ENCODE measurements at regions not wholly inside any gene's neighbourhood (a gene's known extent, or its start where the extent isn't known, plus 50 kb on each side); places are given as distances from the start of the nearest gene placed in this dataset.

GRCh38 chrX:78437621-78438020, 110.2 kb upstream of the CYSLTR1 start:
- Histone ChIP-seq H3K9me3 (ENCODE audit: control insufficient read depth, low read length) (no peaks in the 10 kb centered on the region), H3K4me3 (ENCODE audit: low read length in 2 of 2) (no peak overlapping the region), H3K27me3 (ENCODE audit: control insufficient read depth in 1 of 2, insufficient read depth in 2 of 2, low read length in 1 of 2) (no peaks in the 10 kb centered on the region), H3K4me1 (ENCODE audit: control insufficient read depth in 1 of 2, insufficient read depth in 2 of 2, low read length in 2 of 2) (no peaks in the 10 kb centered on the region), H3K36me3 (ENCODE audit: control insufficient read depth in 1 of 2, insufficient read depth in 2 of 2, low read length in 1 of 2) (no peaks in the 10 kb centered on the region), H3K27ac (ENCODE audit: low read depth in 1 of 2, low read length in 2 of 2) (no peak overlapping the region)
- DNase-seq (no peak), ATAC-seq (ENCODE audit: low FRiP score) (no peak)
- 30 to 74% methylated on average over 2 of the region's 2 CpGs for WGBS, 2 donors
- intact Hi-C loops (cut with DNase I) = no loop called here

GRCh38 chrX:78429172-78429571, 101.8 kb upstream of the CYSLTR1 start:
- no peak overlapping the region for H3K4me3 ChIP-seq (ENCODE audit: low read length in 2 of 2)
- no peak overlapping the region for H3K27ac ChIP-seq (ENCODE audit: low read depth in 1 of 2, low read length in 2 of 2)
- intact Hi-C loops (cut with DNase I) = no loop called here
- H3K27me3 ChIP-seq (ENCODE audit: control insufficient read depth in 1 of 2, insufficient read depth in 2 of 2, low read length in 1 of 2) = no peaks in the 10 kb centered on the region
- DNase-seq (no peak), ATAC-seq (ENCODE audit: low FRiP score) (no peak)
- no peaks in the 10 kb centered on the region for H3K4me1 ChIP-seq (ENCODE audit: control insufficient read depth in 1 of 2, insufficient read depth in 2 of 2, low read length in 2 of 2)
- 82 to 90% methylated on average over 3 of the region's 3 CpGs for WGBS, 2 donors
- H3K36me3 ChIP-seq (ENCODE audit: control insufficient read depth in 1 of 2, insufficient read depth in 2 of 2, low read length in 1 of 2) = no peaks in the 10 kb centered on the region
- H3K9me3 ChIP-seq (ENCODE audit: control insufficient read depth, low read length) = no peaks in the 10 kb centered on the region

DNA sequence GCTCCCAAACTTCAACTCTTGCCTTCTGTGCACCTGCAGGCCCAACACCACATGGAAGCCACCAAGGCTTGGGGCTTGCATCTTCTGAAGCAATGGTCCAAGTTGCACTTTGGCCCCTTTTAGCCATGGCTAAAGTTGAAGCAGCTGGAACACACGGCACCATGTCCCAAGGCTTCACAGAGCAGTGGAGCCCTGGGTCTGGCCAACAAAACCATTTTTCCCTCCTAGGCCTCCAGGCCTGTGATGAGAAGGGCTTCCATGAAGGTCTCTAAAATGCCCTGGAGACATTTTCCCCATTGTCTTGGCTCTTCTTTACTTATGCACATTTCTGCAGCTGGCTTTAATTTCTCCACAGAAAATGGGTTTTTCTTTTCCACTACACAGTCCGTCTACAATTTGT, 61.3 kb upstream of the CYSLTR1 start:
- Histone ChIP-seq H3K4me3 (ENCODE audit: low read length in 2 of 2) (no peak overlapping the region), H3K9me3 (ENCODE audit: control insufficient read depth, low read length) (no peaks in the 10 kb centered on the region), H3K27me3 (ENCODE audit: control insufficient read depth in 1 of 2, insufficient read depth in 2 of 2, low read length in 1 of 2) (no peaks in the 10 kb centered on the region), H3K36me3 (ENCODE audit: control insufficient read depth in 1 of 2, insufficient read depth in 2 of 2, low read length in 1 of 2) (no peaks in the 10 kb centered on the region), H3K27ac (ENCODE audit: low read depth in 1 of 2, low read length in 2 of 2) (no peak overlapping the region), H3K4me1 (ENCODE audit: control insufficient read depth in 1 of 2, insufficient read depth in 2 of 2, low read length in 2 of 2) (no peaks in the 10 kb centered on the region)
- intact Hi-C loops (cut with DNase I) = no loop called here
- ATAC-seq (ENCODE audit: low FRiP score) (no peak), DNase-seq (no peak)
- WGBS, 2 donors = 86 to 92% methylated on average over 2 of the region's 2 CpGs

GRCh38 chrX:78387364-78387763, 60.0 kb upstream of the CYSLTR1 start:
- no peak for DNase-seq
- intact Hi-C loops (cut with DNase I) = no loop called here
- Histone ChIP-seq H3K27me3 (ENCODE audit: control insufficient read depth in 1 of 2, insufficient read depth in 2 of 2, low read length in 1 of 2) (no peaks in the 10 kb centered on the region), H3K9me3 (ENCODE audit: control insufficient read depth, low read length) (no peaks in the 10 kb centered on the region), H3K4me3 (ENCODE audit: low read length in 2 of 2) (no peak overlapping the region), H3K36me3 (ENCODE audit: control insufficient read depth in 1 of 2, insufficient read depth in 2 of 2, low read length in 1 of 2) (no peaks in the 10 kb centered on the region), H3K27ac (ENCODE audit: low read depth in 1 of 2, low read length in 2 of 2) (no peak overlapping the region), H3K4me1 (ENCODE audit: control insufficient read depth in 1 of 2, insufficient read depth in 2 of 2, low read length in 2 of 2) (no peaks in the 10 kb centered on the region)
- ATAC-seq (ENCODE audit: low FRiP score) = no peak

DNA sequence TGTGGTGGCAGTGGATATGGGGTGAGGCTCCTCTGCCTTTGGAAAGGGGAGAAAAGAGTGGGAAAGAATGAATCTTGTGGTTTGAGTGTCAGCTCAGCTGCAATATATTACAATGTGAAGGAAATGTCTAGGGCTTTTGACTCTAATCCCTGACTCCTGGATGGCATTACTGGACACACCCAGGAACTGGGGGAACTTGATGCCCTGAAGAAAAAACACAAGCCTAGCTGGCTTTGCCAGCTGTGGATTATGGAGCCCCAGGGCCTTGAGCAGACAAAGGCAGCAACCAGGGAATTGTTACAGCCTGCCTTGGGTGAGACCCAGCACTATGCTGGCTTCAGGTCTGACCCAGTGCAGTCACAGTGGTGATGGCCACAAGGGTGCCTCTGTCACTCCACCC, 57.1 kb upstream of the CYSLTR1 start:
- intact Hi-C loops (cut with DNase I) = no loop called here
- Histone ChIP-seq H3K4me3 (ENCODE audit: low read length in 2 of 2) (no peak overlapping the region), H3K9me3 (ENCODE audit: control insufficient read depth, low read length) (no peaks in the 10 kb centered on the region), H3K27ac (ENCODE audit: low read depth in 1 of 2, low read length in 2 of 2) (no peak overlapping the region), H3K36me3 (ENCODE audit: control insufficient read depth in 1 of 2, insufficient read depth in 2 of 2, low read length in 1 of 2) (no peaks in the 10 kb centered on the region), H3K27me3 (ENCODE audit: control insufficient read depth in 1 of 2, insufficient read depth in 2 of 2, low read length in 1 of 2) (no peaks in the 10 kb centered on the region), H3K4me1 (ENCODE audit: control insufficient read depth in 1 of 2, insufficient read depth in 2 of 2, low read length in 2 of 2) (no peaks in the 10 kb centered on the region)
- no peak for ATAC-seq (ENCODE audit: low FRiP score)
- no peak for DNase-seq

- intact Hi-C loops (cut with DNase I) = no loop called here
- Histone ChIP-seq H3K36me3 (ENCODE audit: control insufficient read depth in 1 of 2, insufficient read depth in 2 of 2, low read length in 1 of 2) (no peaks in the 10 kb centered on the region), H3K4me1 (ENCODE audit: control insufficient read depth in 1 of 2, insufficient read depth in 2 of 2, low read length in 2 of 2) (no peaks in the 10 kb centered on the region), H3K9me3 (ENCODE audit: control insufficient read depth, low read length) (no peaks in the 10 kb centered on the region), H3K27me3 (ENCODE audit: control insufficient read depth in 1 of 2, insufficient read depth in 2 of 2, low read length in 1 of 2) (no peaks in the 10 kb centered on the region), H3K4me3 (ENCODE audit: low read length in 2 of 2) (no peak overlapping the region), H3K27ac (ENCODE audit: low read depth in 1 of 2, low read length in 2 of 2) (no peak overlapping the region)
- no peak for ATAC-seq (ENCODE audit: low FRiP score)
- WGBS, 2 donors = 73 to 95% methylated on average over 3 of the region's 3 CpGs
- no peak for DNase-seq
Observed at GRCh38 chrX:78383594-78383993, 56.2 kb upstream of the CYSLTR1 start.

DNA sequence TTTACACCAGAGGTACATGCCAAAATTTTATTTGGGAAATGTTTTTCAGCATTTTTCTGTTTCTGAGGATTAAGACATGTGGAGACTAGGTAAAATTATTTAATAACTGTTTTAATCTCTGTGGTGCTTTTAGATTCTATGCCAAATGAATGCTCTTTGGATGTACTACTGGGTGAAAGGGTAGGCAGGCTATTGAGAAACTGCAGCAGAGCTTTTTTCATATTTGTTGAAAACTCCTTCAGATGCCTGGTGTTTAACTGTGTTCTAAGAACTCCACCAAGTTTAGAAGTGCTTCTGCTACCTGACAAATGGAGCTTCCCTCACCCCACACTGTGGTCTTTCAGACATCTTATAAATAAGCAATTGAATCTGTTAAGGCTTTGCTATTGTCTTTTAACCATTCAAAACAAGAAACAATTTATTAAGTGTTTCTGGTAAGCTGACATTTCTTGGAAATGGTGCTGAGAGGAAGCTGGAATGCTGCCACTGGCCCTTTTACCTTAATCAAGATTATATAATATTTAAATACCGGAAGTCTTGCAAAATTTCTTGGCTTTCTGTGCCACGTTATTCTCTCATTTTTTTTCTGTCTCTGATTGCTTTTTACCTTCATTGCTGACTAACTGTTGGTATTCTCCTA, 51.2 kb upstream of the CYSLTR1 start:
- H3K9me3 ChIP-seq (ENCODE audit: control insufficient read depth, low read length) = no peaks in the 10 kb centered on the region
- intact Hi-C loops (cut with DNase I) = no loop called here
- H3K27ac ChIP-seq (ENCODE audit: low read depth in 1 of 2, low read length in 2 of 2) = no peak overlapping the region
- DNase-seq (no peak), ATAC-seq (ENCODE audit: low FRiP score) (no peak)
- 7 to 17% methylated on average over 2 of the region's 2 CpGs for WGBS, 2 donors
- H3K27me3 ChIP-seq (ENCODE audit: control insufficient read depth in 1 of 2, insufficient read depth in 2 of 2, low read length in 1 of 2) = no peaks in the 10 kb centered on the region
- no peaks in the 10 kb centered on the region for H3K4me1 ChIP-seq (ENCODE audit: control insufficient read depth in 1 of 2, insufficient read depth in 2 of 2, low read length in 2 of 2)
- H3K36me3 ChIP-seq (ENCODE audit: control insufficient read depth in 1 of 2, insufficient read depth in 2 of 2, low read length in 1 of 2) = no peaks in the 10 kb centered on the region
- no peak overlapping the region for H3K4me3 ChIP-seq (ENCODE audit: low read length in 2 of 2)
